Stomach (tissue), 4 donors: ENCODE measurements at regions not wholly inside any gene's neighbourhood (a gene's known extent, or its start where the extent isn't known, plus 50 kb on each side); places are given as distances from the start of the nearest gene placed in this dataset.

Experiments used
- CTCF ChIP-seq, 7 experiments: fragments of 450-650 bp in 4 of 7; fragments of 200-600 bp in 3 of 7; sonication (generic) in 3 of 7; IDR thresholded peaks; one replicate each; pipeline ENCODE4 v1.5.1; 2016 to 2019; ENCODE audit warnings: antibody characterized with exemption in 7 of 7, control low read depth in 2 of 7, mild to moderate bottlenecking in 1 of 7
- POLR2AphosphoS5 ChIP-seq, 3 donors: sonication (generic); formaldehyde crosslinking; IDR thresholded peaks; one replicate each; pipeline ENCODE4 v1.6.1; 2016; ENCODE audit warnings: antibody characterized with exemption in 3 of 3

- TF ChIP-seq POLR2AphosphoS5 (IDR thresholded peaks at IDR 0.05) (no peak), CTCF (IDR thresholded peaks at IDR 0.05) (no peak)
Observed at GRCh38 chr1:198923993-198924392, 285.2 kb downstream of the PTPRC start.
